Pancreas (tissue), 10 donors: ENCODE measurements at regions not wholly inside any gene's neighbourhood (a gene's known extent, or its start where the extent isn't known, plus 50 kb on each side); places are given as distances from the start of the nearest gene placed in this dataset.

ENCODE experiments used
- ATAC-seq, 4 donors: fragments of 200-7000 bp; cut with Tn5 transposase; one replicate each; pipeline versions ENCODE4 v1.8.0 to v1.9.1; 2020; ENCODE audit warnings: mild to moderate bottlenecking in 4 of 4, moderate library complexity in 4 of 4
- DNase-seq, 6 donors: peaks; one replicate each; pipeline ENCODE4 v3.0.0-alpha.2; 2020
- FAIRE-seq: peaks from 2 replicates; lab custom pipeline; 2012; peaks lifted over from hg19 to GRCh38; lab: Jason Lieb, UNC
- H3K27ac ChIP-seq, 4 donors: fragments of 200-600 bp; sonication (generic); 1 replicate in 3 of 4; 2 replicates in 1 of 4; pipeline versions ENCODE4 v1.5.0 to v1.8.0; 2020
- H3K27me3 ChIP-seq, 4 donors: fragments of 200-600 bp; one replicate each; pipeline ENCODE4 v1.8.0; 2021
- H3K36me3 ChIP-seq, 3 donors: fragments of 200-600 bp; sonication (generic) in 1 of 3; one replicate each; pipeline versions ENCODE4 v1.5.0 to v1.8.0; 2020 to 2021
- H3K4me1 ChIP-seq, 3 donors: fragments of 200-600 bp; one replicate each; pipeline ENCODE4 v1.8.0; 2021
- H3K4me3 ChIP-seq, 4 donors: fragments of 200-600 bp; sonication (generic) in 2 of 4; one replicate each; pipeline versions ENCODE4 v1.5.0 to v1.8.0; 2020 to 2021
- H3K9me3 ChIP-seq, 4 donors: fragments of 200-600 bp; one replicate each; pipeline ENCODE4 v1.8.0; 2021
- CTCF ChIP-seq, 4 donors: fragments of 200-600 bp; sonication (generic) in 3 of 4; IDR thresholded peaks; one replicate each; pipeline versions ENCODE4 v1.5.0 to v1.8.0; 2021; ENCODE audit warnings: antibody characterized with exemption in 4 of 4
- WGBS, 2 donors: extraction: QIAGEN DNeasy Blood & Tissue Kit; methylation state at CpG; one replicate each; pipeline ENCODE4 v1.1.7; 2013; 5-methylcytosine and 5-hydroxymethylcytosine counted together
- intact Hi-C, 3 donors: fragments of 100-400 bp; cut with DNase I; formaldehyde crosslinking; loops; one replicate each; pipeline versions ENCODE4 v1.11.1 to v1.14.2; 2022
- donor health status: healthy with polysubstance abuse.
- donor health status: DM: no; HTN: no; CAD: no; lungs with moderate emphysema.
- donor health status: DM: no; HTN: no; CAD: no.
- donor health status: control.
- donor health status: control.
- donor health status: Bipolar disorder and iron deficiency.
- donor health status: DM: yes; HTN: yes; CAD: no.
- donor health status: DM: no; HTN: no; CAD: no.
- donor health status: DM: no; HTN: no; CAD: no.
- donor health status: DM: yes; HTN: yes; CAD: no.

GRCh38 chr1:168442931-168443330 lies 100.9 kb downstream of the XCL2 start:
- Histone ChIP-seq H3K27me3 (no peaks in the 10 kb centered on the region), H3K9me3 (no peaks in the 10 kb centered on the region), H3K36me3 (no peaks in the 10 kb centered on the region), H3K4me1 (no peaks in the 10 kb centered on the region), H3K27ac (no peak overlapping the region), H3K4me3 (no peak overlapping the region)
- TF ChIP-seq CTCF (IDR thresholded peaks at IDR 0.05): no peak
- FAIRE-seq (no peak), DNase-seq (no peak), ATAC-seq (no peak)
- intact Hi-C loops: no loop called here
- WGBS, 2 donors: 75 to 100% methylated on average over 2 of the region's 2 CpGs

- TF ChIP-seq CTCF (IDR thresholded peaks at IDR 0.05): no peak
- H3K36me3 ChIP-seq: no peaks in the 10 kb centered on the region
- no peak for DNase-seq
- WGBS, 2 donors: 45 to 47% methylated on average over 3 of the region's 3 CpGs
- FAIRE-seq: no peak
- no peak overlapping the region for H3K27ac ChIP-seq
- H3K4me3 ChIP-seq: no peak overlapping the region
- ATAC-seq: no peak
- H3K27me3 ChIP-seq: no peaks in the 10 kb centered on the region
- no peaks in the 10 kb centered on the region for H3K9me3 ChIP-seq
- intact Hi-C loops: no loop called here
- H3K4me1 ChIP-seq: no peaks in the 10 kb centered on the region
These were observed 102.1 kb downstream of the XCL2 start for GRCh38 chr1:168441745-168442144.

DNA sequence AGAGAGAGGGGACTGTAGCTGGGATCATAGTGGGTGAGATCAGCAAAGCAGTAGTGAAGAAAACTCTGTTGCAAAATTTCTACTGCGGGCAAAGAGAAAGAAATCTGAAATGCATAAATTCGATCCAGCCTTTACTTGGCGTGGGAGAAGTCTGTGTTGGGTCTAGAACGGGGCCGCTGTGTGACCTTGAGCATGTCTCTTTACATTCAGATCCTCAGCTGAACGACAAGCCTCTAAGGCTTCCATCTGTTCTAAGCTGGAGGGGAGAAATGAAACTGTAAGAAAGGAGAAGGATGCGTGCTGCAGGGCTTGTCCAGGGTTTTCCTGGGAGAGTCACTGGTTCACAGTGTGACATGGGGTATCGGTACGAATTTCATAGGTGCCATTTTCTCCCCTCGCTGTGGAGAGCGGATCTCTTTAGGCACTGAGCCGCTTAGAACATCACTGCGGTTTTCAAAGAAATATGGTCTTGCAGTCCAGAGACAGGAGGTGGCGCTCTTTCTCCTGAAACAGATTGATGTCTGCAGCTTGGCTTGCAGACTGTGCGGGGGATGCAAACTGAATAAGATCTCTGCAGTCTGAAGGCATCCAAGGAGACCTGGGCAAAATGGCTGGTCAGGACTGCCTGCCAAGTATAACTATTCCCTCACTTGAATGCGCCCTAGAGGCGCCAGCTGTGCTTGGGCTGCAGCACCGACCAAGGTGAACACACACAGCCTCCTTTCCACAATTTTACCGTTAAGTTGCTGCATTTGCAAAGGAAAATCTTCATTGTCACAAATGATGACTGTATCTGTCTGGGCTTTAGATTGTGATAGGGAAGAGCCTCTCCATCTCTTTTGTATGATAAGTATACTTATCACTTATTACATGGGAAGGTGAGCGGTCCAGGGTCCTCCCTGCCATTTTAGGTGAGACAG lies 104.1 kb downstream of the XCL2 start:
- WGBS, 2 donors: 26 to 27% methylated on average over 20 of the region's 20 CpGs
- peak; percentile 73 to 97 (median 94) for ATAC-seq

DNA sequence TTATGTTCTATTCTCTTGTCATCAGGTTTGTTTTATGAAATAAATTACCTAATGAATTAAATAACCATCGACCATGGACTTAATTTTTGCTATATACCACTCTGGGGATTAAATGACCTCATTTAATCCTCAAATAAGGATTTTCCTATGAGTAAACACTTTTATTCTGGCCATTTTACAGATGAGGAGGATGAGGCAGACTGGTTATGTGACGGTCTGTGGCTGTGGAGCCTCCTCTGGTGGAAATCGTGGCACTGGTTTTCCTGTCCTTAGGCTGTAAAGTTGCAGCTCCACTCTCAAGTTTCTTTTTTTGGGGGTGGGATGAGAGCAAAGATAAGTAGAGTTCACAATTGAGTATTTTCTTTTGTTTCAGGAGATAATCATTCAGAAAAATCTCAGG lies 105.2 kb downstream of the XCL2 start:
- intact Hi-C loops: loop anchor here in 2 of 3 donors (2.0 to 10.0 kb wide), 2 partner anchors 126 to 140 kb away; no protein-coding TSS in a partner anchor
- Histone ChIP-seq H3K36me3 (no peaks in the 10 kb centered on the region), H3K4me1 (no peaks in the 10 kb centered on the region), H3K27ac (no peak overlapping the region), H3K4me3 (no peak overlapping the region), H3K27me3 (no peaks in the 10 kb centered on the region), H3K9me3 (no peaks in the 10 kb centered on the region)
- no peak for TF ChIP-seq CTCF (IDR thresholded peaks at IDR 0.05)
- no peak for DNase-seq
- ATAC-seq: no peak
- FAIRE-seq: no peak
- 43 to 57% methylated on average over 3 of the region's 3 CpGs for WGBS, 2 donors

More for the DNA sequence above, 104.1 kb downstream of the XCL2 start:
- no peaks in the 10 kb centered on the region for H3K4me1 ChIP-seq
- H3K9me3 ChIP-seq: no peaks in the 10 kb centered on the region
- FAIRE-seq: no peak
- TF ChIP-seq CTCF (IDR thresholded peaks at IDR 0.05): peak; percentile 19 to 60 (median 44)
- no peaks in the 10 kb centered on the region for H3K27me3 ChIP-seq
- H3K36me3 ChIP-seq: no peaks in the 10 kb centered on the region
- intact Hi-C loops: loop anchor here in 2 of 3 donors (2.0 to 10.0 kb wide), 2 partner anchors 125 to 139 kb away; no protein-coding TSS in a partner anchor
- peak in 5 of 6 donors; percentile 44 to 74 (median 60) for DNase-seq
- no peak overlapping the region for H3K27ac ChIP-seq
- H3K4me3 ChIP-seq: no peak overlapping the region

DNA sequence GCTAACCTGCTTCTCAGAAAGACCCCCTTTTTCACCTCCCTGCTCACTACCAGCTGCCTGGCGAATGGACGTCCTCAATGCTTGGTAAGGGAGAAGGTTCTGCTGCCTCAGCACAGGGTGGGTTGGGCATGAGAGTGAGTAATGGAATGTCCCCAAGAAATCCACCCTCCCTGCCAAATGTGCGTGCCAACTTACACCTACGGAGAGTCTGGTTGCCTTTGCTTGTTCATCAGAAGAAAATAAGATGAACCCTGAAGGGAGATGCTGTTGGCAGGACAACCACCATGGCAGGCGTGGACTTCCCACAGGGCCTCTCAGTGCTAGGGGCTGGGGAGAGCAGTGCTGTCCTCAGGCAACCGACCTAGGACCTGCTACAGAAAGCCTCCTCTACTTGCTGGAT lies 106.0 kb downstream of the XCL2 start:
- Histone ChIP-seq H3K4me1 (no peaks in the 10 kb centered on the region), H3K27ac (no peak overlapping the region), H3K4me3 (no peak overlapping the region), H3K27me3 (no peaks in the 10 kb centered on the region), H3K9me3 (no peaks in the 10 kb centered on the region), H3K36me3 (no peaks in the 10 kb centered on the region)
- intact Hi-C loops: loop anchor here in 2 of 3 donors (2.0 to 10.0 kb wide), 2 partner anchors 127 to 141 kb away; no protein-coding TSS in a partner anchor
- no peak for TF ChIP-seq CTCF (IDR thresholded peaks at IDR 0.05)
- WGBS, 2 donors: 70 to 84% methylated on average over 6 of the region's 6 CpGs
- DNase-seq (no peak), FAIRE-seq (no peak), ATAC-seq (no peak)
